ENCODE measurements at regions not wholly inside any gene's neighbourhood (a gene's known extent, or its start where the extent isn't known, plus 50 kb on each side); places are given as distances from the start of the nearest gene placed in this dataset.

- no peaks in the 10 kb centered on the region for H3K79me1 ChIP-seq (ENCODE audit: insufficient read depth, low read depth, low read length, poor library complexity, severe bottlenecking)
- Mint-ChIP-seq H3K27me3 (ENCODE audit: low read depth) (no peaks in the 10 kb centered on the region; the same call in none of the 2 replicates), H3K36me3 (ENCODE audit: insufficient read depth in 1 of 3, low read depth in 3 of 3) (no peaks in the 10 kb centered on the region; a peak in 3 of 7 replicates), H3K4me1 (no peaks in the 10 kb centered on the region), H3K4me3 (no peak overlapping the region), H3K9me3 (peaks cover 0 to 8% of the 10 kb centered on the region in 2 experiments; a peak in 3 of 5 replicates), H3K27ac (no peak overlapping the region)
- H3K27ac ChIP-seq (ENCODE audit: insufficient read length, low read depth, low read length) = no peak overlapping the region
- no peak overlapping the region for H2BK20ac ChIP-seq (ENCODE audit: low read depth, low read length, poor library complexity, severe bottlenecking)
- no peak overlapping the region for H2AFZ ChIP-seq (ENCODE audit: low read length)
- no peak overlapping the region for H2BK120ac ChIP-seq (ENCODE audit: low read depth, low read length, poor library complexity, severe bottlenecking)
- H4K20me1 ChIP-seq (ENCODE audit: control insufficient read depth, insufficient read depth, insufficient read length) = no peaks in the 10 kb centered on the region
- no peak overlapping the region for H3K4me2 ChIP-seq (ENCODE audit: insufficient read depth, insufficient read length, low read length)
- DNase-seq = no peak
- no peak overlapping the region for H3K9ac ChIP-seq (ENCODE audit: extremely low read depth, insufficient read length, low read length)
- no peak overlapping the region for H2BK5ac ChIP-seq (ENCODE audit: insufficient read length, low read length)
- H2BK12ac ChIP-seq (ENCODE audit: insufficient read length, low read depth, low read length) = no peak overlapping the region
- no peak overlapping the region for H4K5ac ChIP-seq (ENCODE audit: insufficient read length, low read depth, low read length)
- no peak overlapping the region for H4K91ac ChIP-seq (ENCODE audit: insufficient read length, low read depth, low read length)
- H2AK5ac ChIP-seq (ENCODE audit: insufficient read length, low read length) = no peak overlapping the region
- H3K79me2 ChIP-seq (ENCODE audit: insufficient read depth, low read length) = no peaks in the 10 kb centered on the region
- H3T11ph ChIP-seq (ENCODE audit: low read length) = no peak overlapping the region
- H3K14ac ChIP-seq (ENCODE audit: insufficient read depth, low read length) = no peak overlapping the region
- WGBS (ENCODE audit: extremely low coverage, insufficient read length, low lambda C conversion rate) = no CpG with 5 or more reads among the region's 9 CpGs
- no peak overlapping the region for H3K18ac ChIP-seq (ENCODE audit: insufficient read length, low read depth, low read length)
- no peaks in the 10 kb centered on the region for H3K9me3 ChIP-seq (ENCODE audit: control insufficient read depth, low read depth, low read length)
- H4K8ac ChIP-seq (replicated peaks; ENCODE audit: insufficient read length, low read depth, low read length) = no peak overlapping the region
- no peaks in the 10 kb centered on the region for H3K23me2 ChIP-seq (ENCODE audit: insufficient read length, low read depth, low read length, poor library complexity, severe bottlenecking)
- H3K27me3 ChIP-seq (ENCODE audit: insufficient read depth, low read length) = no peaks in the 10 kb centered on the region
- no peak overlapping the region for H3K23ac ChIP-seq (ENCODE audit: insufficient read length, low read depth, low read length)
- H3K4ac ChIP-seq (ENCODE audit: low read depth, low read length) = no peak overlapping the region
- TF ChIP-seq CTCF (conservative IDR thresholded peaks at IDR 0.05) = no peak
- no peak overlapping the region for H2BK15ac ChIP-seq (ENCODE audit: low read depth, low read length)
- H3K56ac ChIP-seq (ENCODE audit: insufficient read length, low read depth, low read length) = no peak overlapping the region
- no peaks in the 10 kb centered on the region for H3K4me1 ChIP-seq (ENCODE audit: insufficient read depth, low read length)
These were observed 715.4 kb upstream of the NRP1 start for GRCh38 chr10:34049887-34050286.

Data from H9 (cell line).